ENCODE measurements at regions not wholly inside any gene's neighbourhood (a gene's known extent, or its start where the extent isn't known, plus 50 kb on each side); places are given as distances from the start of the nearest gene placed in this dataset.

DNA sequence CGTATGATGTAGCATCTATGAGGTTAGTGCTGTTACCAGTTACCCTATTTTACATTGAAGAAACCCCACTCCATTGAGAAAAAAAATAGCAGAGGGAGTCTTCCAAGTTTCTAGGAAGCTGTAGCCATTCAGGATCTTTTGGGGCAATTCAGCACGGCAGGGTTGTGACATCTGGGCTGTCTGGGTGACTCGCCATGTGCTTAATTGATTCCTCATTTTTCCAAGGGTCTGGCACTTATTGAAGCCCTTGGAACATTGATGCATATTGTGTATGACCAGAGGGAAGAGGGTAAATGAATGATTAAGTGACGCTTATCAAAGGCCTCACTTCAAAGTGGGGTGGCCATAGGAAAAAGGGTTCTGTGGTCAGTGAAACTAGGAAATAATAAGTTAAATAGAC, 248.7 kb downstream of the ARHGAP12 start:
- TF ChIP-seq, protein P1, sequence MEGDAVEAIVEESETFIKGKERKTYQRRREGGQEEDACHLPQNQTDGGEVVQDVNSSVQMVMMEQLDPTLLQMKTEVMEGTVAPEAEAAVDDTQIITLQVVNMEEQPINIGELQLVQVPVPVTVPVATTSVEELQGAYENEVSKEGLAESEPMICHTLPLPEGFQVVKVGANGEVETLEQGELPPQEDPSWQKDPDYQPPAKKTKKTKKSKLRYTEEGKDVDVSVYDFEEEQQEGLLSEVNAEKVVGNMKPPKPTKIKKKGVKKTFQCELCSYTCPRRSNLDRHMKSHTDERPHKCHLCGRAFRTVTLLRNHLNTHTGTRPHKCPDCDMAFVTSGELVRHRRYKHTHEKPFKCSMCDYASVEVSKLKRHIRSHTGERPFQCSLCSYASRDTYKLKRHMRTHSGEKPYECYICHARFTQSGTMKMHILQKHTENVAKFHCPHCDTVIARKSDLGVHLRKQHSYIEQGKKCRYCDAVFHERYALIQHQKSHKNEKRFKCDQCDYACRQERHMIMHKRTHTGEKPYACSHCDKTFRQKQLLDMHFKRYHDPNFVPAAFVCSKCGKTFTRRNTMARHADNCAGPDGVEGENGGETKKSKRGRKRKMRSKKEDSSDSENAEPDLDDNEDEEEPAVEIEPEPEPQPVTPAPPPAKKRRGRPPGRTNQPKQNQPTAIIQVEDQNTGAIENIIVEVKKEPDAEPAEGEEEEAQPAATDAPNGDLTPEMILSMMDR (IDR thresholded peaks at IDR 0.05): no peak
- TF ChIP-seq POLR2AphosphoS5 (IDR thresholded peaks at IDR 0.05) (no peak), POLR2A (IDR thresholded peaks at IDR 0.05) (no peak)
